ENCODE measurements at regions not wholly inside any gene's neighbourhood (a gene's known extent, or its start where the extent isn't known, plus 50 kb on each side); places are given as distances from the start of the nearest gene placed in this dataset.

DNA sequence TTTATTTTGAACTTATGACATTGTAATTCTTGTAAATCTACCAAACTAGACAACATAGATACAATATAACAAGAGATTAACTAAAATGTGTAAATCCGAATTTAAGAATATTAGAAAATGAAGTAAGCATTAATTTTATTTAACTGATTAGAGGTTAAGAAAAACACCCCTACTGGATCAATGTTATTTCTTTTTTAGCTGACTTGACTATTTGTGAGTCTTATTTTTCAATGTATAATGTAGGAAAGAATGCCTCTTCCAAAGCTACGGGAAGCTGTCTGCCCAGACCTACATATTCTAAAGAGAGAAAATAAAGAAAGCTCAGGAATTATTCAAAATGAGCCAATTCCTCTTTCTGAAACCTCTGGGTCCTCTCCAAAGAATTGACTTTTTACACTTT lies 490.8 kb upstream of the CDH7 start:
- H3K36me3 Mint-ChIP-seq: no peaks in the 10 kb centered on the region
- no peaks in the 10 kb centered on the region for H3K4me1 Mint-ChIP-seq
- ATAC-seq (ENCODE audit: low read depth in 2 of 2): no peak
- Histone ChIP-seq H3K36me3 (ENCODE audit: control insufficient read depth, insufficient read depth, low read length) (no peaks in the 10 kb centered on the region), H3K4me1 (ENCODE audit: control insufficient read depth, insufficient read depth, low read length, poor library complexity, severe bottlenecking) (no peaks in the 10 kb centered on the region), H3K27me3 (ENCODE audit: control insufficient read depth, insufficient read depth, low read length) (no peaks in the 10 kb centered on the region), H3K4me3 (ENCODE audit: low read depth, low read length) (no peak overlapping the region), H3K9me3 (ENCODE audit: control insufficient read depth in 2 of 2, low read length in 2 of 2) (peaks cover 0 to 1% of the 10 kb centered on the region in 2 experiments), H3K27ac (ENCODE audit: insufficient read depth, low read length, poor library complexity, severe bottlenecking) (no peak overlapping the region)
- H3K27me3 Mint-ChIP-seq: no peaks in the 10 kb centered on the region
- no peak for DNase-seq
- no peak overlapping the region for H3K27ac Mint-ChIP-seq
- no peak overlapping the region for H3K4me3 Mint-ChIP-seq
- H3K9me3 Mint-ChIP-seq: peaks cover 3 to 16% (median 6%) of the 10 kb centered on the region in 7 donors

- Histone ChIP-seq H3K9me3 (ENCODE audit: control insufficient read depth in 2 of 2, low read length in 2 of 2) (peaks cover 0 to 1% of the 10 kb centered on the region in 2 experiments), H3K4me1 (ENCODE audit: control insufficient read depth, insufficient read depth, low read length, poor library complexity, severe bottlenecking) (no peaks in the 10 kb centered on the region), H3K27me3 (ENCODE audit: control insufficient read depth, insufficient read depth, low read length) (no peaks in the 10 kb centered on the region), H3K36me3 (ENCODE audit: control insufficient read depth, insufficient read depth, low read length) (no peaks in the 10 kb centered on the region), H3K4me3 (ENCODE audit: low read depth, low read length) (no peak overlapping the region), H3K27ac (ENCODE audit: insufficient read depth, low read length, poor library complexity, severe bottlenecking) (no peak overlapping the region)
- Mint-ChIP-seq H3K27me3 (no peaks in the 10 kb centered on the region), H3K27ac (no peak overlapping the region), H3K4me1 (no peaks in the 10 kb centered on the region), H3K4me3 (no peak overlapping the region), H3K36me3 (no peaks in the 10 kb centered on the region), H3K9me3 (peaks cover 1 to 18% (median 6%) of the 10 kb centered on the region in 7 donors)
- ATAC-seq (ENCODE audit: low read depth in 2 of 2) (no peak), DNase-seq (no peak)
Observed at GRCh38 chr18:65259403-65259802, 491.4 kb upstream of the CDH7 start.

DNA sequence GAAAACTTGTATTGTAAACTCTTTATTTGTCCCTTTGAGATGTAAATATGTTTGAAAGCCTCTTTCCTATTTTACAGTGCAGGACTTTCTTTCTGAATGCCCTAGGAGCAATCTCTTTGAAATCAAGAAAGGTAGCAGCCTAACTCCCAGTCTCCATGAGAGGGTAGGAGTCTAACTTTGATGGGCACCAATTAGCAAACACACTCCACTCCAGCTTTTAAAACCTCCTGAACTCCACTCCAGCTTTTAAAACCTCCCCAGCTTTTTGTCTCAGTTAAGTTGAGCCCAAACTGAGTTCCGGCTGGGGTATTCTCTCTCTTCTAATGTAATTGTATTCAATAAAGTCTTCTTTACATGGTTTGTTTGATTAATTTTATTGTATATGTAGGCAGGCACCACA lies 493.7 kb upstream of the CDH7 start:
- H3K27me3 Mint-ChIP-seq: no peaks in the 10 kb centered on the region
- Histone ChIP-seq H3K9me3 (ENCODE audit: control insufficient read depth in 2 of 2, low read length in 2 of 2) (peaks cover 0 to 1% of the 10 kb centered on the region in 2 experiments), H3K4me1 (ENCODE audit: control insufficient read depth, insufficient read depth, low read length, poor library complexity, severe bottlenecking) (no peaks in the 10 kb centered on the region), H3K4me3 (ENCODE audit: low read depth, low read length) (no peak overlapping the region), H3K27ac (ENCODE audit: insufficient read depth, low read length, poor library complexity, severe bottlenecking) (no peak overlapping the region), H3K27me3 (ENCODE audit: control insufficient read depth, insufficient read depth, low read length) (no peaks in the 10 kb centered on the region), H3K36me3 (ENCODE audit: control insufficient read depth, insufficient read depth, low read length) (no peaks in the 10 kb centered on the region)
- no peaks in the 10 kb centered on the region for H3K4me1 Mint-ChIP-seq
- ATAC-seq (ENCODE audit: low read depth in 2 of 2) (no peak), DNase-seq (no peak)
- peaks cover 1 to 19% (median 5%) of the 10 kb centered on the region in 7 donors for H3K9me3 Mint-ChIP-seq
- no peak overlapping the region for H3K4me3 Mint-ChIP-seq
- no peaks in the 10 kb centered on the region for H3K36me3 Mint-ChIP-seq
- H3K27ac Mint-ChIP-seq: no peak overlapping the region

- H3K36me3 Mint-ChIP-seq: no peaks in the 10 kb centered on the region
- no peaks in the 10 kb centered on the region for H3K27me3 Mint-ChIP-seq
- Histone ChIP-seq H3K4me3 (ENCODE audit: low read depth, low read length) (no peak overlapping the region), H3K27ac (ENCODE audit: insufficient read depth, low read length, poor library complexity, severe bottlenecking) (no peak overlapping the region), H3K36me3 (ENCODE audit: control insufficient read depth, insufficient read depth, low read length) (no peaks in the 10 kb centered on the region), H3K4me1 (ENCODE audit: control insufficient read depth, insufficient read depth, low read length, poor library complexity, severe bottlenecking) (no peaks in the 10 kb centered on the region), H3K9me3 (ENCODE audit: control insufficient read depth in 2 of 2, low read length in 2 of 2) (peaks cover 0 to 1% of the 10 kb centered on the region in 2 experiments), H3K27me3 (ENCODE audit: control insufficient read depth, insufficient read depth, low read length) (no peaks in the 10 kb centered on the region)
- H3K4me1 Mint-ChIP-seq: no peaks in the 10 kb centered on the region
- no peak for DNase-seq
- H3K27ac Mint-ChIP-seq: no peak overlapping the region
- peaks cover 2 to 17% (median 5%) of the 10 kb centered on the region in 7 donors for H3K9me3 Mint-ChIP-seq
- H3K4me3 Mint-ChIP-seq: no peak overlapping the region
- no peak for ATAC-seq (ENCODE audit: low read depth in 2 of 2)
Observed at GRCh38 chr18:65255417-65255816, 495.4 kb upstream of the CDH7 start.

- peaks cover 0 to 23% (median 6%) of the 10 kb centered on the region in 7 donors for H3K9me3 Mint-ChIP-seq
- H3K27me3 ChIP-seq (ENCODE audit: control insufficient read depth, insufficient read depth, low read length): no peaks in the 10 kb centered on the region
- H3K4me1 Mint-ChIP-seq: no peaks in the 10 kb centered on the region
- H3K36me3 Mint-ChIP-seq: no peaks in the 10 kb centered on the region
- H3K9me3 ChIP-seq (ENCODE audit: control insufficient read depth in 2 of 2, low read length in 2 of 2): peaks cover 0 to 4% of the 10 kb centered on the region in 2 experiments
- H3K4me3 ChIP-seq (ENCODE audit: low read depth, low read length): no peak overlapping the region
- H3K4me1 ChIP-seq (ENCODE audit: control insufficient read depth, insufficient read depth, low read length, poor library complexity, severe bottlenecking): no peaks in the 10 kb centered on the region
- no peak overlapping the region for H3K27ac ChIP-seq (ENCODE audit: insufficient read depth, low read length, poor library complexity, severe bottlenecking)
- no peak overlapping the region for H3K4me3 Mint-ChIP-seq
- no peaks in the 10 kb centered on the region for H3K27me3 Mint-ChIP-seq
- H3K27ac Mint-ChIP-seq: no peak overlapping the region
- H3K36me3 ChIP-seq (ENCODE audit: control insufficient read depth, insufficient read depth, low read length): no peaks in the 10 kb centered on the region
- ATAC-seq (ENCODE audit: low read depth in 2 of 2): no peak
- no peak for DNase-seq
Observed at GRCh38 chr18:65239787-65240186, 511.0 kb upstream of the CDH7 start.

DNA sequence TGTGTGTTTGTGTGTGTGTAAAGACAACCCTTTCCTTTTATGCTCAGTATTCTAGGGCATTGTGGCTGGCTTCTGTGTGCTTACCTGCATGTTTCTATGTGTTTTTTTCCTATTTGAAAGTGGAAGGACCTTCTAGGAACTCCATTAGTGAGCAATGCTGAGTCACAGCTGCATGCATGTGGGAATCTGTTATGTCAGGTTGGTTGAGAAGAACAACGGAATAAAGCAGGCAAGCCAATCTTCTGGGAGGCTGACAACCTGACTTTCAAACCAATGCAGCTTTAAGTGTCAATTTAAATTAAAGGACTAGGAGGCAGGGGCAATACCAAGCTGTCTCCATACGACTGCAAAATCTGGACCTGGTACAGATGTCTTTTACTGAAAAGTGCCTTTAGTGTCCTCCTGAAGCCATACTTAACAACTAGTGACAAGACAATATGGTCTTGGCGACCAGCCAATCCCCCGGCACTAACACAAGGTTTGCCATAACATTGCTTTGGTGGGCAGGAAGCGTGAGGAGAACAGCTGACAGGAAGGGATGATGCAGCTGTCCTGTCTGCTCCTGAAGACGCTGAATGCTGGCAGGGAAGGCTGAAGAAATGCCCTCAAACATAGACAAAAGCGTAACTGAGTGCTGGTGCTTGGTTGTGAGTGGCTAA lies 514.7 kb upstream of the CDH7 start:
- Mint-ChIP-seq H3K27ac (no peak overlapping the region), H3K4me3 (no peak overlapping the region), H3K4me1 (no peaks in the 10 kb centered on the region), H3K27me3 (no peaks in the 10 kb centered on the region), H3K36me3 (no peaks in the 10 kb centered on the region), H3K9me3 (peaks cover 0 to 27% (median 8%) of the 10 kb centered on the region in 7 donors)
- no peak for DNase-seq
- Histone ChIP-seq H3K4me3 (ENCODE audit: low read depth, low read length) (no peak overlapping the region), H3K27ac (ENCODE audit: insufficient read depth, low read length, poor library complexity, severe bottlenecking) (no peak overlapping the region), H3K27me3 (ENCODE audit: control insufficient read depth, insufficient read depth, low read length) (no peaks in the 10 kb centered on the region), H3K9me3 (ENCODE audit: control insufficient read depth in 2 of 2, low read length in 2 of 2) (peaks cover 0 to 4% of the 10 kb centered on the region in 2 experiments), H3K36me3 (ENCODE audit: control insufficient read depth, insufficient read depth, low read length) (no peaks in the 10 kb centered on the region), H3K4me1 (ENCODE audit: control insufficient read depth, insufficient read depth, low read length, poor library complexity, severe bottlenecking) (no peaks in the 10 kb centered on the region)
- no peak for ATAC-seq (ENCODE audit: low read depth in 2 of 2)

- no peak overlapping the region for H3K4me3 Mint-ChIP-seq
- Histone ChIP-seq H3K27ac (ENCODE audit: insufficient read depth, low read length, poor library complexity, severe bottlenecking) (no peak overlapping the region), H3K36me3 (ENCODE audit: control insufficient read depth, insufficient read depth, low read length) (no peaks in the 10 kb centered on the region), H3K27me3 (ENCODE audit: control insufficient read depth, insufficient read depth, low read length) (no peaks in the 10 kb centered on the region), H3K9me3 (ENCODE audit: control insufficient read depth in 2 of 2, low read length in 2 of 2) (no peaks in the 10 kb centered on the region), H3K4me3 (ENCODE audit: low read depth, low read length) (no peak overlapping the region), H3K4me1 (ENCODE audit: control insufficient read depth, insufficient read depth, low read length, poor library complexity, severe bottlenecking) (no peaks in the 10 kb centered on the region)
- H3K27me3 Mint-ChIP-seq: no peaks in the 10 kb centered on the region
- H3K27ac Mint-ChIP-seq: no peak overlapping the region
- no peaks in the 10 kb centered on the region for H3K4me1 Mint-ChIP-seq
- DNase-seq (no peak), ATAC-seq (ENCODE audit: low read depth in 2 of 2) (no peak)
- H3K36me3 Mint-ChIP-seq: no peaks in the 10 kb centered on the region
- H3K9me3 Mint-ChIP-seq: peaks cover 0 to 32% (median 13%) of the 10 kb centered on the region in 7 donors
Observed at GRCh38 chr18:65230311-65230710, 520.5 kb upstream of the CDH7 start.

- Mint-ChIP-seq H3K4me3 (no peak overlapping the region), H3K27me3 (no peaks in the 10 kb centered on the region), H3K9me3 (peaks cover 2 to 37% (median 13%) of the 10 kb centered on the region in 7 donors), H3K4me1 (no peaks in the 10 kb centered on the region), H3K36me3 (no peaks in the 10 kb centered on the region), H3K27ac (no peak overlapping the region)
- Histone ChIP-seq H3K36me3 (ENCODE audit: control insufficient read depth, insufficient read depth, low read length) (no peaks in the 10 kb centered on the region), H3K4me3 (ENCODE audit: low read depth, low read length) (no peak overlapping the region), H3K9me3 (ENCODE audit: control insufficient read depth in 2 of 2, low read length in 2 of 2) (no peaks in the 10 kb centered on the region), H3K27me3 (ENCODE audit: control insufficient read depth, insufficient read depth, low read length) (no peaks in the 10 kb centered on the region), H3K4me1 (ENCODE audit: control insufficient read depth, insufficient read depth, low read length, poor library complexity, severe bottlenecking) (no peaks in the 10 kb centered on the region), H3K27ac (ENCODE audit: insufficient read depth, low read length, poor library complexity, severe bottlenecking) (no peak overlapping the region)
- DNase-seq (no peak), ATAC-seq (ENCODE audit: low read depth in 2 of 2) (no peak)
Observed at GRCh38 chr18:65227970-65228369, 522.8 kb upstream of the CDH7 start.

Data from CD4-positive, CD25-positive, alpha-beta regulatory T cell (primary cell).